HG02678 (cell line): ENCODE measurements at regions not wholly inside any gene's neighbourhood (a gene's known extent, or its start where the extent isn't known, plus 50 kb on each side); places are given as distances from the start of the nearest gene placed in this dataset.

Experiments used
- ATAC-seq: cut with Tn5 transposase; IDR thresholded peaks from one replicate; pipeline ENCODE4 v1.9.1; 2021; ENCODE audit warnings: mild to moderate bottlenecking, moderate library complexity; ENCODE audit not compliant: unreplicated experiment

GRCh38 chr3:107008213-107008612 is 369.0 kb upstream of the CCDC54 start:
- ATAC-seq, result no peak

- no peak for ATAC-seq
These were observed 363.6 kb upstream of the CCDC54 start for GRCh38 chr3:107013641-107014040.

GRCh38 chr3:107024551-107025026 is 352.6 kb upstream of the CCDC54 start:
- ATAC-seq, result no peak

- ATAC-seq, result no peak
These were observed 351.3 kb upstream of the CCDC54 start for GRCh38 chr3:107025961-107026360.

GRCh38 chr3:107028086-107028485 is 349.2 kb upstream of the CCDC54 start:
- no peak for ATAC-seq

GRCh38 chr3:107028626-107029025 is 348.6 kb upstream of the CCDC54 start:
- no peak for ATAC-seq

GRCh38 chr3:107032111-107032510 is 345.1 kb upstream of the CCDC54 start:
- no peak for ATAC-seq

- no peak for ATAC-seq
These were observed 343.1 kb upstream of the CCDC54 start for GRCh38 chr3:107034142-107034541.

- ATAC-seq, result no peak
These were observed 342.1 kb upstream of the CCDC54 start for GRCh38 chr3:107035176-107035575.

GRCh38 chr3:107044677-107045076 is 332.6 kb upstream of the CCDC54 start:
- ATAC-seq, result no peak

GRCh38 chr3:107045791-107046190 is 331.4 kb upstream of the CCDC54 start:
- ATAC-seq, result no peak

GRCh38 chr3:107055181-107055942 is 321.9 kb upstream of the CCDC54 start:
- ATAC-seq, result no peak

- no peak for ATAC-seq
These were observed 315.8 kb upstream of the CCDC54 start for GRCh38 chr3:107061466-107061865.

GRCh38 chr3:107062310-107062709 is 314.9 kb upstream of the CCDC54 start:
- ATAC-seq, result no peak

- no peak for ATAC-seq
These were observed 314.5 kb upstream of the CCDC54 start for GRCh38 chr3:107062787-107063186.

GRCh38 chr3:107063351-107063750 is 313.9 kb upstream of the CCDC54 start:
- ATAC-seq, result no peak

- ATAC-seq, result peak; percentile 91
These were observed 312.7 kb upstream of the CCDC54 start for GRCh38 chr3:107064405-107065060.

GRCh38 chr3:107065094-107065861 is 312.0 kb upstream of the CCDC54 start:
- ATAC-seq, result no peak

- no peak for ATAC-seq
These were observed 309.8 kb upstream of the CCDC54 start for GRCh38 chr3:107067421-107067820.

GRCh38 chr3:107068980-107069379 is 308.3 kb upstream of the CCDC54 start:
- ATAC-seq, result no peak

GRCh38 chr3:107076946-107077345 is 300.3 kb upstream of the CCDC54 start:
- ATAC-seq, result no peak

- ATAC-seq, result no peak
These were observed 299.8 kb upstream of the CCDC54 start for GRCh38 chr3:107077391-107077790.
